LNCaP clone FGC (cell line): ENCODE measurements at regions not wholly inside any gene's neighbourhood (a gene's known extent, or its start where the extent isn't known, plus 50 kb on each side); places are given as distances from the start of the nearest gene placed in this dataset.
"Not testable (repeated sequence)": the region's sequence is repeated elsewhere in the genome, so short reads cannot be mapped to it uniquely, and the experiment has no call there.

Experiments used
- DNase-seq: peaks from one replicate; pipeline ENCODE4 v3.0.0-alpha.2; 2011; ENCODE audit warnings: low read depth
- H3K4me3 ChIP-seq: 2 replicates; pipeline ENCODE4 v1.5.1; 2011; ENCODE audit warnings: mild to moderate bottlenecking, low read depth, low read length, control low read depth
- TF ChIP-seq, protein P1 (sequence below): IDR thresholded peaks from 2 replicates; pipeline ENCODE4 v1.5.1; 2012; ENCODE audit warnings: mild to moderate bottlenecking; ENCODE audit not compliant: control insufficient read depth, insufficient read depth; ENCODE audit errors: extremely low read depth

GRCh38 chr6:44001318-44002066, 125.8 kb downstream of the MRPL14 start:
- H3K4me3 ChIP-seq = no peak overlapping the region
- DNase-seq = no peak
- TF ChIP-seq, protein P1, sequence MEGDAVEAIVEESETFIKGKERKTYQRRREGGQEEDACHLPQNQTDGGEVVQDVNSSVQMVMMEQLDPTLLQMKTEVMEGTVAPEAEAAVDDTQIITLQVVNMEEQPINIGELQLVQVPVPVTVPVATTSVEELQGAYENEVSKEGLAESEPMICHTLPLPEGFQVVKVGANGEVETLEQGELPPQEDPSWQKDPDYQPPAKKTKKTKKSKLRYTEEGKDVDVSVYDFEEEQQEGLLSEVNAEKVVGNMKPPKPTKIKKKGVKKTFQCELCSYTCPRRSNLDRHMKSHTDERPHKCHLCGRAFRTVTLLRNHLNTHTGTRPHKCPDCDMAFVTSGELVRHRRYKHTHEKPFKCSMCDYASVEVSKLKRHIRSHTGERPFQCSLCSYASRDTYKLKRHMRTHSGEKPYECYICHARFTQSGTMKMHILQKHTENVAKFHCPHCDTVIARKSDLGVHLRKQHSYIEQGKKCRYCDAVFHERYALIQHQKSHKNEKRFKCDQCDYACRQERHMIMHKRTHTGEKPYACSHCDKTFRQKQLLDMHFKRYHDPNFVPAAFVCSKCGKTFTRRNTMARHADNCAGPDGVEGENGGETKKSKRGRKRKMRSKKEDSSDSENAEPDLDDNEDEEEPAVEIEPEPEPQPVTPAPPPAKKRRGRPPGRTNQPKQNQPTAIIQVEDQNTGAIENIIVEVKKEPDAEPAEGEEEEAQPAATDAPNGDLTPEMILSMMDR = 0 out of 2 replicates have a peak, but pooled peaks have one; percentile 13

DNA sequence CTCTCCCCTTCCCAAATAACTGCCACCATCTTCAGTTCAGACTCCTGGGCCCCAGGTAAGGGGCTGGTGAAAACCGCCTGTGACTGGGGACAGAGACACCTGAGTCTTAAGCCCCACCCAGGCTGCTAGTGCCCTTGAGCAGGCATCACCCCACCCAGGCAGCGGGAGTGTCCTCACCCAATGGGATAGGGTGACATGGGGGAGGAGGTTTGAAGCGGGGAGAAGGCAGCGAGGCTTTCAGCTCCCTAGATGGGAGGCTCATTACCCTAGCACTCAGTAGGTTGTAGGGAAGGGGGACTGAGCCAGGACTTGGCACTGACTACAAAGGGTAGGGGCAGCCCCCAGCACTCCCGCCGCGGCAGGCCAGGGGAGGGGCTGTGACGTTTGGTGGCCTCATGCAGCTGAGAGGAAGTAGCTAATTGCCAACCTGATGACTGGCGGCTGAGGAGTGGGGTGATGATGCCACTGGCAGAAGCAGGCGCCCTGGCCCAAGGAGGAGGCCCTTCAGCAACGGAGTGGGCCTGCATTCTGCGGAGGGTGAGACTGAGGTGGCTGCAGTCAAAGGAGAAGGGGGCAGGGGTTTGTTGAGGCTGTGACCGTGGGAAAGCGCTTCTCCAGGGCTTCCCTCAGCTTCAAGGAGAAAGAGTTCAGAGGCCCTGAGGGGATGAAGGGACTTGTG, 126.9 kb downstream of the MRPL14 start:
- H3K4me3 ChIP-seq = no peak overlapping the region
- no peak for DNase-seq
- TF ChIP-seq, protein P1 = no peak

- TF ChIP-seq, protein P1 = no peak
- DNase-seq = no peak
- no peak overlapping the region for H3K4me3 ChIP-seq
Observed at GRCh38 chr6:43999628-44000027, 127.6 kb downstream of the MRPL14 start.

GRCh38 chr6:43998592-43999243, 128.5 kb downstream of the MRPL14 start:
- DNase-seq, H3K4me3 ChIP-seq: not testable (repeated sequence)

GRCh38 chr6:43997990-43998585, 129.2 kb downstream of the MRPL14 start:
- not testable (repeated sequence) for H3K4me3 ChIP-seq, DNase-seq

DNA sequence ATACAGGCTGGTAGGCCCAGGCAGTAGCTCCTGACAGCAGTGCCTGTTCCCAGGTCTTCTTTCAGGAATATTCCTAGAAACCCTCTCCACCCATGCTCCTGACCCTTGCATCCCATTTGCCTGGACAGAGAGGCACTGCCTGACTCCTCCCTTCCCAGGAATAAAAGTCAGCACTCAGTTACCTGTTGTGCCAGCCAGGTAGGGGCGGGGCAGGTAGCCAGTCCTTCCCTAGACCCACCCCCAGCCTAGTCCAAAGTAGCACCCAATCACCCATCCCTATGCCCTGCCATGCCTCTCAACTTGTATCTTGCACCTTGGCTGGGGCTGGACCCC, 129.9 kb downstream of the MRPL14 start:
- TF ChIP-seq, protein P1 = no peak
- no peak for DNase-seq

DNA sequence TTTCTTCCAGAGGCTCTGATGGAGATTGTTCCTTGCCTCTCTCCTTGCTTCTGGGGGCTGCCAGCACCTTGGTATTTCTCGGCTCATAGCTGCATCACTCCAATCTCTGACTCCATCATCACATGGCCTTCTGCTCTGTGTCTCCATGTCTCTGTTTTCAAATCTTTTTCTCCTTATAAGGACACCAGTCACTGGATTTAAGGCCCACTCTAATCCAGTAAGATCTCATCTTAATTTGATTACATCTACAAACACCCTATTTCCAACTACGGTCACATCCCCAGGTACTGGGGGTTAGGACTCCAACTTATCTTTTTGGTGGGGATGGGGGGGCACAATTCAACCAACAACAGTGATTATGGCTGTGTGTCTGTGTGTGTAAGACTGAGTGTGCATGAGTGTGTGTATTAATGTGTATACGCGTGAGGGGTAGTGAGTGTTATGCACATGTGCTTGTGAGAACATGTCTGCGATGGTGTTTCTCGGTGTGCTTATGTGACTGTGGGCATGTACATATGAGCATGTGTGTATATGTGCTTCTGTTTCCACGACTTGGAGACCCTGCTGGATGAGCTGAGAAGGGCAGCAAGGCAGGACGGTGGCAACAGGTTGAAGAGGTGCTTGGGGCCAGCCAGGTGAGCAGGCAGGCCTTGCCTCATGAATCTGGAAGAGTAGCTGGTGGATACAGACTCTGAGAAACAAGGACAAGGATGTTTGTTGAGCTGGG, 130.5 kb downstream of the MRPL14 start:
- H3K4me3 ChIP-seq = no peak overlapping the region
- no peak for DNase-seq
- TF ChIP-seq, protein P1 = no peak

More for the DNA sequence above, 129.9 kb downstream of the MRPL14 start:
- no peak overlapping the region for H3K4me3 ChIP-seq
